DMS114 treated with DMSO at 0.1 percent for 48 hours (cell line): ENCODE measurements at regions not wholly inside any gene's neighbourhood (a gene's known extent, or its start where the extent isn't known, plus 50 kb on each side); places are given as distances from the start of the nearest gene placed in this dataset.

ENCODE experiments used
- DNase-seq: peaks from one replicate; lab custom pipeline; 2025; ENCODE audit not compliant: unreplicated experiment; lab: John Stamatoyannopoulos, UW

DNA sequence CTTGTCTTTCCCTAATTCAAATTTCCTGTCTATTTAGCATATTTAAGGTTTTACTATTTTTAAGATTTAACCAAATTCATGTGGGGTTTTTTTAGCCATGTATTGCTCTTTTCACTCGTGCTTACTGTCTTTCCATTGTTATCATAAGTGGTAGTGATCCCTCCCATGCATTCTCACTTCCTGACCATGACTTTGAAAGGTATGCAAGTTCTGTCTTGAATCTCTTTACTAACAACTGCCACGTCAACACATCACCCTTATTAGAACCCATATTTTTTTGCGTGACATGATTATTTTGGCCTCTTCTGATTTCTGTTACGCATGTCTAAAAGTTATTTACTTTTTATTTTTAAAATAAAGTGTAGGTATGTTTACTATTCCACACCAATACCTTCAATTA lies 94.7 kb upstream of the CDH6 start:
- DNase-seq = no peak

- no peak for DNase-seq
Measured at GRCh38 chr5:31097851-31098250, 95.6 kb upstream of the CDH6 start.

DNA sequence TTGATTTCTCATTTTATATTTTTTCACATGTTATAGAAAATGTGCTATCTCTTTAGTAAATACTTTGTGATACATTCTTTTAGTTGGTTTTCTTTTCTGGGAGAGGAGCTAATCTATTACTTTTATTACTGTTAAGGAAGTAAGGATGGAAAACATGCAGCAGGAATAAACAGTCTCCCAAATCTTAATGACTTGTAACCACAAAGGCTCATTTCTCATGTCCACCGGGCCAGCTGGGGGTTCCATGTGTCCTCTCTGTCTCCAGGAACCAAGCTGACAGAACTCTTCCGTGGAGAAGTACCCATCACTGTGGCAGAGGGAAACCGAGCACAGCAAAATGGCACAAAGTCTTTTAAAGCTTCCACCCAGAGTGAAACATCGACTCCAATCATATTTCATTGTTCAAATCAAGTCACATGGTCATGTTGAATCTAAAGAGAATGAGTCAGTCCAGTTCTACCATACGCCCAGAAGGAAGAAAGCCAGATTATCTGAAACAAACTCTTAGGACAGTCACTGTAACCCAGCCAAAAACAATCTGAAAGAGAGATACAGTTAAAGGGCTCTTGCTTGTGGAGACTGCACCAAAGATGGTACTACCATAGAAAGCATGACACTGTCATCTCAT lies 97.1 kb upstream of the CDH6 start:
- no peak for DNase-seq

- DNase-seq = no peak
Measured at GRCh38 chr5:31095796-31096195, 97.7 kb upstream of the CDH6 start.

DNA sequence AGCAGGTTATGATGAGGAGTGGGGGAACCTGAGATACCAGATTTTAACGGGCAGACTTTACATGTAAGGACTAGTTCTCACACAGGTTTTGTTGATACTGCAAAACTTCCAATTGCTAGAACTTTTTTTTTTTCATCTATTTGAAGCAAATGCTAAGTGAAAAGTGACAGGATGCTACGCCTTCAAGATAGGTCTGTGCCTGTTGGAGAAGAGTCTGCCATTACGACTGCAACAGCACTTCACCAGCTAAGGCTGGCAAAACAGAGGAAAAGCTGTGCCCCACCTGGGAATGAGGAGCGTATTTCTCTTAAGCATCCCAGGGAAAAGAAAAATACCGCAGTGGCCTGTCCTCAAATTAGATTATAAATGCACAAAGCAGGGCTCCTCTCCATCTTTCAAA lies 102.0 kb upstream of the CDH6 start:
- no peak for DNase-seq

GRCh38 chr5:31090467-31090866 lies 103.0 kb upstream of the CDH6 start:
- no peak for DNase-seq

GRCh38 chr5:31086839-31087415 lies 106.6 kb upstream of the CDH6 start:
- DNase-seq = no peak

GRCh38 chr5:31084871-31085270 lies 108.6 kb upstream of the CDH6 start:
- DNase-seq = no peak

DNA sequence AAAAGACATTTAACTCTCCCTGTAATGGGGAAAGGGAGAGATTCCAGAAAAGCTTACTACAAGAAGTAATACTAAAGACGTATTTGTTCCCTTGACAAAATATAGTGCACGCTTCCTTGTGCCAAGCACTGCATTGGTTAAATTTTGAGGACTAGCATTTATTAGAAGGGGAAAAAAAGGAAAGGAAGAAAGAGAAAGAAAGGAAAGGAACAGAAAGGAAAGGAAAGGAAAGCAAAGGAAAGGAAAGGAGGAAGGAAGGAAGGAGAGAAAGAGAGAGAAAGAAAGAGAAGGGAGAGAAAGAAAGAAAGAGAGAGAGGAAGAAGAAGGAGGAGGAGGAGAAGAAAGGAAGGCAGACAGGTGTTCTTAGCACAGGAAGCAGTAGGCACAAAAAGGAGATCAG lies 110.1 kb upstream of the CDH6 start:
- no peak for DNase-seq

DNA sequence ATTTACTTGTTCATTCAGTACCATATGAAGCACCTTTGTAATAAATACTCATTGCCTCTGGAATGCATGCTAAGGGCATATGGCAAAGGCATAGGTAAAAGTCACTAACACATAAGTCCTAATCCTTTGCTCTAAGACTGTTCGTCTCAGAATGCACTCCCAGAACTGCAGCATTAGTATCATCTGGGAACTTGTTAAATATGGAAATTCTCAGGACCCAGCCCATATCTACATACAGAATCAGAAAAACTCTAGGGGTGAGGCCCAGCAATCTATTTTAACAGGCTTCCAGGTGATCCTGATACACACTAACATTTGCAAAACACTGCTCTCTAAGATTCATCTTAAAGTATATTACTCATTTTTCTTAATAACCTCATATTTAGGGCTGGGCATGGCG lies 113.8 kb upstream of the CDH6 start:
- DNase-seq = no peak

DNA sequence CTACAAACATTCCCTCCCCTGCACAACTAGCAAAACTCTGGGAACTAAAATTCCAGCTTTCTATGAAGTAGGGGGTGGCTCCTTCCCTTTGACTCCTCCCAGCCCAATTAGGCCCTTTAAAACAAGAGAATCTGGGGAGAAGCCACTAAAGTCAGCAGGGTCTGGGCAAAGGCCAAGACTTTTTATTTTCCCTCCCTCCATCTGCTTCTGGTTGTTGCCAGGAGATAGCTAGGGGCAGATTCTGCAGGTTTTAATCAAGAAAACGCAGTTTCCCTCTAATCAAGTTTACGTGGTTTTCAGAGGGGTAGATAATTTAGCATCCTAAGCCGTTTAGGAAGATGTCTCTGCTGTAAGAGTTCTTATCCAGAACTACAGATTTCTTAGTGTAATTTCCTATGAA lies 114.5 kb upstream of the CDH6 start:
- DNase-seq = no peak

DNA sequence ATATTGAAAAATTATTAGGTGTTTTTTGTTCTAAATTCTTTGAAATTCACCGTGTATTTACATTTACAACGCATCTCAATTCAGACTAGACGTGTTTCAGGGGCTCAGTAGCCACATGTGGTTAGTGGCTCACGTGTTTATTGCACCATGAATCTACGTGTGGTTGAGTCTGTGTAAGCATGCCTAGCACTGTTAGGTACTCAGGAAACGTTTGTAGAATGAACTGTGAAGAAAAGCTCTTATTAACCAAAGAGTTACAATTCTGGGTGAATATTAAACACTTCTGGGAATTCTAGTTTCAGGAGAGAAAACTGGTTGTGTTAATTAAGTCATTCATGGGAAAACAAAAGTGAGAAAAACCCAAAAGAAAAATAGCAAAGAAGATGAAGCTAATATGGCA lies 117.5 kb upstream of the CDH6 start:
- no peak for DNase-seq

DNA sequence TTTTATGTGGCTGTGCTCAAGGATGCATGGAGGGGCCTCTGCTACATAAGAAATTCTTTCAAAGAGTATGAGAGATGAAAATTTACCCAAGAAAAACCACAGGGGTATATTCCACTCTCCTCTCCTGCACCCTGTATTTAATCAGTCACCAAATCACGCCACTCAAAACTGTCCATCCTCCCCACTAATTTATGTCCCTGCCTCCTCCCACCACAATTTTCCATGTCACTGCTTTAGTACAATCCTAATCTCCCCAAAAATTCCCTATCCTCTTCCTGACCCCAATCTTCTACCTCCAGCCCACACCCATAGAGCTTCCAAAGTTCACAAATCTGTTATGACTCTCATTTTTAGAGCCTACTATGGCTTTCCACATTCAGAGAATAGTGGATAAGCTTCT lies 125.2 kb upstream of the CDH6 start:
- no peak for DNase-seq

- DNase-seq = no peak
Measured at GRCh38 chr5:31066655-31067328, 126.7 kb upstream of the CDH6 start.

- no peak for DNase-seq
Measured at GRCh38 chr5:31064215-31064614, 129.3 kb upstream of the CDH6 start.

- DNase-seq = no peak
Measured at GRCh38 chr5:31062902-31063580, 130.4 kb upstream of the CDH6 start.

DNA sequence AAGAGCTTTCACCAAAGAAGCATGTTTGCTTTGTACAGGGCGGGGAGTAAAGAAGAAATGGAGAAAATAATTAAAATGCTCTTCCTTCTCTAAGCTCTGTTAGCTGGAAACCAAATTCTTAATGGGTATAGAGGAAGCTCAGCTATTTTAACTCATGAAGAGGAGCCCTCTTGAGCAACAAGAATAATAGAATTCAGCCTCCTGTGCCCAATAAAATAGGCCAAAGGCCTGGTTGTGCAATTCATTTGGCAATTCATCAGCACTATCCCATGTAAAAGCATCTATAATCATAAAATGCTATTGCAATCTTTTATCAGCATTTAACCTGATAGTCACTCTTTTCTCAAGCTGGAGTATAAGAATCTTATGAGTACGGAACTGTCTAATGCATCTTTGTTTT lies 133.6 kb upstream of the CDH6 start:
- DNase-seq = no peak

GRCh38 chr5:31054453-31054852 lies 139.0 kb upstream of the CDH6 start:
- no peak for DNase-seq

- DNase-seq = no peak
Measured at GRCh38 chr5:31052937-31053658, 140.4 kb upstream of the CDH6 start.

- DNase-seq = no peak
Measured at GRCh38 chr5:31051316-31051715, 142.2 kb upstream of the CDH6 start.

- no peak for DNase-seq
Measured at GRCh38 chr5:31049936-31050704, 143.4 kb upstream of the CDH6 start.
